Activated naive CD8-positive, alpha-beta T cell treated with anti-CD3 and anti-CD28 coated beads for 36 hours (primary cell): ENCODE measurements at regions not wholly inside any gene's neighbourhood (a gene's known extent, or its start where the extent isn't known, plus 50 kb on each side); places are given as distances from the start of the nearest gene placed in this dataset.
"Not testable (repeated sequence)": the region's sequence is repeated elsewhere in the genome, so short reads cannot be mapped to it uniquely, and the experiment has no call there.

Experiments used
- DNase-seq: peaks from one replicate; pipeline ENCODE4 v3.0.0; 2021
- H3K27ac Mint-ChIP-seq: one replicate; pipeline ENCODE4 v1.8.0; 2022; ENCODE audit warnings: mild to moderate bottlenecking, moderate library complexity, mixed read lengths
- H3K27me3 Mint-ChIP-seq: one replicate; pipeline ENCODE4 v1.8.0; 2022; ENCODE audit warnings: mild to moderate bottlenecking, mixed read lengths
- H3K36me3 Mint-ChIP-seq: one replicate; pipeline ENCODE4 v1.8.0; 2021; ENCODE audit warnings: mild to moderate bottlenecking, mixed read lengths
- H3K4me1 Mint-ChIP-seq: one replicate; pipeline ENCODE4 v1.8.0; 2021; ENCODE audit warnings: mixed read lengths
- H3K4me3 Mint-ChIP-seq: one replicate; pipeline ENCODE4 v1.8.0; 2022; ENCODE audit warnings: mild to moderate bottlenecking, moderate library complexity, mixed read lengths
- H3K9me3 Mint-ChIP-seq: one replicate; pipeline ENCODE4 v1.8.0; 2022; ENCODE audit warnings: mixed read lengths

DNA sequence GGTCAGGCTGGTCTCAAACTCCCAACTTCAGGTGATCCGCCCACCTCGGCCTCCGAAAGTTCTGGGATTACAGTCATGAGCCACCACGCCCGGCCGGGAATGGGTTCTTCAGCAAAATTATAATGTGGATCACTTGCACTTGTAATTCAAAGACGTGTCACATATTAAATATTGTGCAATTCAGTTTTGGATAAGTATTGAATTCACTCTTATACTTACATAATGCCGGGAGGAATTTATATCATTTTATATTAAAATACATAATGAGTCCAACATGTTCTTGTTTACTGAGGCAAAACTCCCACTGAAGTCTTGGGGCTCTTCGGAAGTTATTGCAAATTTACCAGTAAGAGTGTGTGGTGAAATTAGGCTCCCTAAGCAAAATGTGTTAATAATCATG, 635.2 kb upstream of the LUZP2 start:
- Mint-ChIP-seq H3K27ac (no peak overlapping the region), H3K9me3 (no peaks in the 10 kb centered on the region)

DNA sequence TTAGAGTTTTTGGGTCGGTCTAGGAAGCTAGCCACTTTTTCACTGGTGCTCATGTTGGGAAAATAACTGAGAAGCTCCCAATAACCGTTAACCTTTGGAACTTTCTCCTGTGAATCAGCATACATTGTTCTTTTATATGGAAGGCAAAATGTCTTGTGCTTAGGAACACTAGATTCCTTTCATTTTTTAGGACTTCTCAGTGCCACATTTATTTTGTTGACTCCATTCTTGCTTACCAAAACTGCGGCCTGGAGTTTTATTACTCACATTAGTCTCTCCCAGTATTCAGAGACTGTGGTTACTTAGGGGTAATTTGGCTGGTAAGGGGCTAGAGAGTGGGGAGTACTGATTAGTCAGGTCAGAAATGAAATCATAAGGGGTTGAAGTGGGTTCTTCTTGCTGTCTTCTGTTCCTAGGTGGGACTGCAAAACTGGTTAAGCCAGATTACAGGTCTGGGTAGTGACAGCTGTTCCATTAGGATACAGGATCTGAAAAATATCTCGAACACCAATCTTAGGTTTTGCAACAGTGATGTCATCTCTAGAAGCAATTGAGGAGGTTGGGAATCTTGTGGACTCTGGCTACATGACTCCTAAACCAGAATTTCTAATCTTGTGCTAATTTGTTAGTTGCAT, 631.4 kb upstream of the LUZP2 start:
- H3K27me3 Mint-ChIP-seq = no peaks in the 10 kb centered on the region

More for the DNA sequence above, 635.2 kb upstream of the LUZP2 start:
- no peaks in the 10 kb centered on the region for H3K27me3 Mint-ChIP-seq
- no peak overlapping the region for H3K4me3 Mint-ChIP-seq
- no peaks in the 10 kb centered on the region for H3K36me3 Mint-ChIP-seq
- H3K4me1 Mint-ChIP-seq = no peaks in the 10 kb centered on the region
- no peak for DNase-seq

DNA sequence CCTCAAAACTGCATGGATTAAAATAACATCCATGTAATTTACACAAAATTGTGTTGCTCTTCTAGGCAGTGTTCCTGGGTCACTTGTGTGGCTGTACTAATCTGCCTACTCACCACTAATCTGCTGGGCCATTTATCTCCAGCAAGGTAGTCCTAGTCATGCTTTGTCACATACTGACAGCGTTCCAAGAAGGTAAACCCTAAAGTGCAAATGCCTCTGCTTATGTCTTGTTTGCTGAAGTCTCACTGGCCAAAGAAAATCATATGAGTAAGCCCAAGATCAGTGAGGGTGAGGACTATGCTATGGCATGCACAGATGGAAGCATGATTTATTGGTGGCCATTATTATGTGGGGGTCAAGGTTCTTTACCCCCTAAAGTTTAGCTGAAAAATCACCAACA, 630.2 kb upstream of the LUZP2 start:
- Mint-ChIP-seq H3K27me3 (no peaks in the 10 kb centered on the region), H3K4me1 (no peaks in the 10 kb centered on the region), H3K4me3 (no peak overlapping the region), H3K36me3 (no peaks in the 10 kb centered on the region), H3K9me3 (peaks cover 3% of the 10 kb centered on the region), H3K27ac (no peak overlapping the region)
- no peak for DNase-seq

More for the DNA sequence above, 631.4 kb upstream of the LUZP2 start:
- Mint-ChIP-seq H3K27ac (no peak overlapping the region), H3K4me3 (no peak overlapping the region), H3K9me3 (peaks cover 3% of the 10 kb centered on the region), H3K36me3 (no peaks in the 10 kb centered on the region), H3K4me1 (no peaks in the 10 kb centered on the region)
- no peak for DNase-seq

DNA sequence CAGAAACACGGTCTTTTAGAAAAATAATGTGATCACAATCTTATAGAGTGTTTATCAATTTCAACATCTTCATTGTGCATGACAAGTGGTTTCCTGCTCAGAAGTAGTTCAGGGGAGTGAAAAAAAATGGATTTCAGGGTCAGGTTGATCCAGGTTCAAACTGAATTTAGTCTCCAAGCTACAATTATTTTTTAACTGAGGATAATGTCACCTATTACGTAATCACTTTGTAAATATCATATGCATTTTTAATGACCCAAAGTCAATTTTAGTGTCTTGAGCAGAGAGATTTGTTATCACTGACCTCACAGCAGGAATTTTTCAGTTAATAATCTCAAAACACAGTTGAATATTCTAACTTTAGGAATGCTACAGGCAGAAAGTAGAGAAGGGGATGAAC, 627.2 kb upstream of the LUZP2 start:
- no peak for DNase-seq
- H3K27me3 Mint-ChIP-seq = no peaks in the 10 kb centered on the region
- H3K4me1 Mint-ChIP-seq = no peaks in the 10 kb centered on the region
- no peak overlapping the region for H3K27ac Mint-ChIP-seq
- H3K4me3 Mint-ChIP-seq = no peak overlapping the region
- peaks cover 3% of the 10 kb centered on the region for H3K9me3 Mint-ChIP-seq
- no peaks in the 10 kb centered on the region for H3K36me3 Mint-ChIP-seq

GRCh38 chr11:23873406-23873805, 623.4 kb upstream of the LUZP2 start:
- Mint-ChIP-seq H3K4me3 (no peak overlapping the region), H3K4me1 (no peaks in the 10 kb centered on the region), H3K9me3 (peaks cover 3% of the 10 kb centered on the region), H3K36me3 (no peaks in the 10 kb centered on the region), H3K27me3 (no peaks in the 10 kb centered on the region), H3K27ac (no peak overlapping the region)
- DNase-seq = no peak

DNA sequence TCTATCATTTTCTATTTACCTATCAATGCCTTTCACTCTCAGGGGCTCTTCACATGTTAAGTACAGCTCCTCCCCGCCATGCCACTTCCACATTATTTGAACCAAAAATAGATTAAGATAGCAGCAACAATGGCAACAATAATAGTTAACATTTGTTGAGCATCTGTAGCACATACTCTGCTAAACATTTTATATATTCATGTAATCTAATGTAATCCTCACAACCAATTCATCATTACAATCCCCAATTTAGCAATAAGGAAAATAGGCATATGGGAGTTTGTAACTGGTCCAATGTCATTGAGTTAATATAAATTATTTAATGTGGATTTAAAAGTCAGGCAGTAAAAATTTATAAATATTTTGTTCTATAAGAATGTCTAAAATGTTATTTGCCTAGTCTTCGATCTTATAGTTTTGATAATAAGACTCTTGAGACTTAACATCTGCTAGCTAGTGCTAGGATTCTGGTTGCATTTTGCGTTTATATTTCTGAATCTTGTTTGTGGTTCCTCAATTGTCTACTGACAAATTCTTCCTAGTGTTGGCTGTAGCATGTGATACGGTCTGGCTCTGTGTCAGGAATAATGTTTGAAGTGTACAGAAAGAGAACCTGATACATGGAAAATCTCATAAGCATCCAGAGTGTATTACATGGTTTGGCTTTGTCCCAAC, 621.5 kb upstream of the LUZP2 start:
- Mint-ChIP-seq H3K36me3 (no peaks in the 10 kb centered on the region), H3K4me3 (no peak overlapping the region), H3K4me1 (no peaks in the 10 kb centered on the region), H3K9me3 (peaks cover 3% of the 10 kb centered on the region), H3K27me3 (no peaks in the 10 kb centered on the region), H3K27ac (no peak overlapping the region)
- DNase-seq = no peak

DNA sequence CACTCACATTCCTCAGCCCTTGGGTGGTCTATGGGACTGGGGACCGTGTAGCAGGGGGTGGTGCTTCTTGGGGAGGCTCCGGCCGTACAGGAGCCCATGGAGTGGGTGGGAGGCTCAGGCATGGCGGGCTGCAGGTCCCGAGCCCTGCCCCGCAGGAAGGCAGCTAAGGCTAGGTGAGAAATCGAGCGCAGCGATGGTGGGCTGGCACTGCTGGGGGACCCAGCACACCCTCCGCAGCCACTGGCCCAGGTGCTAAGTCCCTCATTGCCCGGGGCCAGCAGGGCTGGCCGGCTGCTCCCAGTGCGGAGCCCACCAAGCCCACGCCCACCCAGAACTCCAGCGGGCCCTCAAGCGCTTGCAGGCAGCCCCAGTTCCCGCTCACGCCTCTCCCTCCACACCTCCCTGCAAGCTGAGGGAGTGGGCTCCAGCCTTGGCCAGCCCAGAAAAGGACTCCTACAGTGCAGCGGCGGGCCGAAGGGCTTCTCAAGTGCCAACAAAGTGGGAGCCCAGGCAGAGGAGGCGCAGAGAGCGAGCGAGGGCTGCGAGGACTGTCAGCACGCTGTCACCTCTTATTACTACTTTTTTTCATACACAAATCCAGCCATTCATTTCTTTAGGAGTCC, 613.3 kb upstream of the LUZP2 start:
- H3K4me3 Mint-ChIP-seq, H3K36me3 Mint-ChIP-seq, H3K27me3 Mint-ChIP-seq, DNase-seq, H3K4me1 Mint-ChIP-seq, H3K27ac Mint-ChIP-seq, H3K9me3 Mint-ChIP-seq: not testable (repeated sequence)

DNA sequence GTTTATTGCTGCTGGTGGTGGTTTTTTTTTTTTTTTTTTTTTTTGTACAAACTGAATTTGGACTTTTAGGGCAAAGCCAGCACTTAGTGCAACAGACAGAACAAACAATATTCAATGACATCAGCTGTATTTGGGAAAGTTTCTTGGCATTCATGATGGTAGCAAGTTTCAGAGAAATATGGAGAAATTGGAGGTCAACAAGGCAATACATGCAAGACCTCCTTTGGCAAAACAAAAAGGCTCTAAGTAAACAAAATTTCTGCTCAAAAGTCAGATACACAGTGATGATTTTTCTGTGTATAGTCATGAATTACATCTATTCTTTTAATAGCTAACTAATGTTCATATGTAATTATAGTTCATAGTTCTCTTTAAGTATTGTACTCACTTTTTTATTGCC, 612.5 kb upstream of the LUZP2 start:
- no peak for DNase-seq
- H3K36me3 Mint-ChIP-seq = no peaks in the 10 kb centered on the region
- peaks cover 4% of the 10 kb centered on the region for H3K9me3 Mint-ChIP-seq
- H3K4me1 Mint-ChIP-seq = no peaks in the 10 kb centered on the region
- H3K4me3 Mint-ChIP-seq = no peak overlapping the region
- no peaks in the 10 kb centered on the region for H3K27me3 Mint-ChIP-seq
- no peak overlapping the region for H3K27ac Mint-ChIP-seq

- DNase-seq = no peak
- Mint-ChIP-seq H3K27ac (no peak overlapping the region), H3K27me3 (no peaks in the 10 kb centered on the region), H3K36me3 (no peaks in the 10 kb centered on the region), H3K9me3 (peaks cover 1% of the 10 kb centered on the region), H3K4me1 (no peaks in the 10 kb centered on the region), H3K4me3 (no peak overlapping the region)
These were observed 611.1 kb upstream of the LUZP2 start for GRCh38 chr11:23885801-23886200.

DNA sequence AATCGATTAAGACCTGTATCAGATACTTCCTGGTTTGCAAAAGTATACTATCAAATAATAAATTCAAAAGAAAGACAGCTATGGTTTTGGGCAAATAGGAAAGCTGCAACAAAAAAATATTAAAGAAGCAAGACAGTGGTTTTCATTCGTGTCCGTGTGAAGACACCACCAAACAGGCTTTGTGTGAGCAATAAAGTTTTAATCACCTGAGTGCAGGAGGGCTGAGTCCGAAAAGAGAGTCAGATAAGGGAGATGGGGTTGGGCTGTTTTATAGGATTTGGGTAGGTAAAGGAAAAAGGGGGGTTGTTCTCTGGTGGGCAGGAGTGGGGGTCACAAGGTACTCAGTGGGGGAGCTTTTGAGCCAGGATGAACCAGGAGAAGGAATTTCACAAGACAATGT, 609.7 kb upstream of the LUZP2 start:
- H3K4me1 Mint-ChIP-seq, H3K27ac Mint-ChIP-seq, H3K27me3 Mint-ChIP-seq, DNase-seq, H3K4me3 Mint-ChIP-seq, H3K36me3 Mint-ChIP-seq, H3K9me3 Mint-ChIP-seq: not testable (repeated sequence)

- DNase-seq = no peak
- Mint-ChIP-seq H3K4me3 (no peak overlapping the region), H3K9me3 (no peaks in the 10 kb centered on the region), H3K27ac (no peak overlapping the region), H3K27me3 (no peaks in the 10 kb centered on the region), H3K4me1 (no peaks in the 10 kb centered on the region), H3K36me3 (no peaks in the 10 kb centered on the region)
These were observed 603.7 kb upstream of the LUZP2 start for GRCh38 chr11:23893126-23893525.

DNA sequence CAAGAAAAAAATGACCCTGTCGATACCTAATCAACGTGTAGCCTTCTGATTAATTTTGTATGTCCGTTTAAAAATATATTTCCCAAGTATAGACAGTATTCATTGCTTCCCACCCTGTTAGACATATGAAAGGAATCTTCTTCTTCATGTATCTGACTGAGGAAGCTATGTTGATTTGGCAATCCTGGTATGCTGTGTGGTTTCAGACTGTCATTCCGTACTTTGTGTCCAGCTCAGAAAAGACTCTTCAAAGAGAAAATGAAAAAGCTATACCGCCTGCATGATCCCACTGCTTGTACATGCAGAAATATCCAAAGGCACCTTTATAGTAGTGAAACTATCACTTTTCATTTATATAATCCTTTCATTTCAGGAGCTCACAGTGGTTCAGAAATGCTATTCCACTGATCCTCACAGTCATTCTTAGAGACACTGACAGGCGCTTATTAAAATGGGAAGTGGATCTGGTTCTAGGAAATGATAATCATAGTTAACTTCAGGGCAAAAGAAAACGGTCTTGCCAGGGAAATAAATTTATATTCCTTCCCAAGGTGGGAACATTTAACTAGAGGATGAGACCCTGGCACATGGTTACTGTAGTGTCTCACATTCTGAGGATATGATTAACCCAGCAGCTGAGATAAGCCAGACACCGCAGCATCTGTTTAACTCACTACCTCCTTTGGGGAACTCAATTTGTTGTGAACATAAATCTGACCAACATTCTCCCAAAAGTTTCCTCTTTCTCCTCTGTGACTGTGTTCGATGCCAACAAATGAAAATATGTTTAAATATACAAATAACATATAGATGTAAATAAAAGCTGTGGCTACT, 599.2 kb upstream of the LUZP2 start:
- Mint-ChIP-seq H3K4me3 (no peak overlapping the region), H3K27ac (no peak overlapping the region), H3K27me3 (no peaks in the 10 kb centered on the region), H3K4me1 (no peaks in the 10 kb centered on the region), H3K9me3 (no peaks in the 10 kb centered on the region), H3K36me3 (no peaks in the 10 kb centered on the region)
- no peak for DNase-seq

- no peaks in the 10 kb centered on the region for H3K4me1 Mint-ChIP-seq
- no peaks in the 10 kb centered on the region for H3K9me3 Mint-ChIP-seq
- no peaks in the 10 kb centered on the region for H3K36me3 Mint-ChIP-seq
- no peak for DNase-seq
- no peak overlapping the region for H3K4me3 Mint-ChIP-seq
- H3K27ac Mint-ChIP-seq = no peak overlapping the region
- H3K27me3 Mint-ChIP-seq = no peaks in the 10 kb centered on the region
These were observed 593.7 kb upstream of the LUZP2 start for GRCh38 chr11:23903044-23903704.

- H3K4me1 Mint-ChIP-seq = no peaks in the 10 kb centered on the region
- no peak for DNase-seq
- no peaks in the 10 kb centered on the region for H3K36me3 Mint-ChIP-seq
- H3K27me3 Mint-ChIP-seq = no peaks in the 10 kb centered on the region
- no peak overlapping the region for H3K27ac Mint-ChIP-seq
- peaks cover 3% of the 10 kb centered on the region for H3K9me3 Mint-ChIP-seq
- H3K4me3 Mint-ChIP-seq = no peak overlapping the region
These were observed 577.4 kb upstream of the LUZP2 start for GRCh38 chr11:23919455-23919854.

- Mint-ChIP-seq H3K4me1 (no peaks in the 10 kb centered on the region), H3K4me3 (no peak overlapping the region), H3K27me3 (no peaks in the 10 kb centered on the region), H3K36me3 (no peaks in the 10 kb centered on the region), H3K9me3 (peaks cover 1% of the 10 kb centered on the region), H3K27ac (no peak overlapping the region)
- no peak for DNase-seq
These were observed 573.5 kb upstream of the LUZP2 start for GRCh38 chr11:23923357-23923756.
